Mesodermal cell (in vitro differentiated cells): ENCODE measurements at regions not wholly inside any gene's neighbourhood (a gene's known extent, or its start where the extent isn't known, plus 50 kb on each side); places are given as distances from the start of the nearest gene placed in this dataset.
"Not testable (repeated sequence)": the region's sequence is repeated elsewhere in the genome, so short reads cannot be mapped to it uniquely, and the experiment has no call there.

Source experiments
- H3K27ac ChIP-seq: 2 replicates; pipeline ENCODE4 v1.7.0; 2013; ENCODE audit warnings: mild to moderate bottlenecking, low read depth, low read length, moderate library complexity; ENCODE audit not compliant: severe bottlenecking
- H3K36me3 ChIP-seq: 2 replicates; pipeline ENCODE4 v1.7.1; 2013; ENCODE audit warnings: mild to moderate bottlenecking, low read length, moderate library complexity; ENCODE audit not compliant: control insufficient read depth, insufficient read depth
- H3K4me1 ChIP-seq: one replicate; pipeline ENCODE4 v1.7.1; 2013; ENCODE audit warnings: mild to moderate bottlenecking, low read length; ENCODE audit not compliant: insufficient read depth, control insufficient read depth, poor library complexity, severe bottlenecking
- H3K4me3 ChIP-seq: 2 replicates; pipeline ENCODE4 v1.7.0; 2013; ENCODE audit warnings: low read length, control low read depth, mild to moderate bottlenecking; ENCODE audit not compliant: insufficient read depth, poor library complexity, severe bottlenecking; ENCODE audit errors: extremely low read depth
- H3K9me3 ChIP-seq: 2 replicates; pipeline ENCODE4 v1.7.1; 2013; ENCODE audit warnings: mild to moderate bottlenecking, low read length, moderate library complexity; ENCODE audit not compliant: control insufficient read depth
- WGBS, 2 experiments: methylation state at CpG; one replicate each; pipeline ENCODE4 v1.1.5; 2013; ENCODE audit warnings: missing lambda C conversion rate in 2 of 2; ENCODE audit not compliant: insufficient coverage in 2 of 2; 5-methylcytosine and 5-hydroxymethylcytosine counted together

DNA sequence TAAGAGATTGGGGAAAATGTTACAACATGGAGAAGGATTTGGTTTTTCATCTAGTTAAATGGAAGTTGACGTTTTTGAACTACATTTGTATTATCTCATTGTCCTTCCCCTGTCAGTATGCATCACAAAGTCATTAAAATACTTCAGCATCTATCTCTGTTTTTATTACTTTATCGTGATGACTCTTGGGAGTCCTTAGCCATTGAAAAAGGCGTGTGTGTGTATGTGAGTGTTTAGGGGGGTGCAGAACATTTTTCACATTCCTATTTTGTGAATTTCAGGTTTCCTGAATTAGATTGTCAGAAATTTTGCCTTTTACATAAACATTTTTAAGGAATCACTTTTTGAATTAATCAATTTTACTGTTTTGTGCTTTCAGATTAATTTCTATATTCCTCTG lies 360.6 kb upstream of the SGO1 start:
- Histone ChIP-seq H3K4me1 (no peaks in the 10 kb centered on the region), H3K9me3 (peaks cover 3% of the 10 kb centered on the region), H3K36me3 (no peaks in the 10 kb centered on the region), H3K4me3 (no peak overlapping the region), H3K27ac (no peak overlapping the region)
- WGBS, 2 experiments: no CpG with 5 or more reads among the region's 3 CpGs

DNA sequence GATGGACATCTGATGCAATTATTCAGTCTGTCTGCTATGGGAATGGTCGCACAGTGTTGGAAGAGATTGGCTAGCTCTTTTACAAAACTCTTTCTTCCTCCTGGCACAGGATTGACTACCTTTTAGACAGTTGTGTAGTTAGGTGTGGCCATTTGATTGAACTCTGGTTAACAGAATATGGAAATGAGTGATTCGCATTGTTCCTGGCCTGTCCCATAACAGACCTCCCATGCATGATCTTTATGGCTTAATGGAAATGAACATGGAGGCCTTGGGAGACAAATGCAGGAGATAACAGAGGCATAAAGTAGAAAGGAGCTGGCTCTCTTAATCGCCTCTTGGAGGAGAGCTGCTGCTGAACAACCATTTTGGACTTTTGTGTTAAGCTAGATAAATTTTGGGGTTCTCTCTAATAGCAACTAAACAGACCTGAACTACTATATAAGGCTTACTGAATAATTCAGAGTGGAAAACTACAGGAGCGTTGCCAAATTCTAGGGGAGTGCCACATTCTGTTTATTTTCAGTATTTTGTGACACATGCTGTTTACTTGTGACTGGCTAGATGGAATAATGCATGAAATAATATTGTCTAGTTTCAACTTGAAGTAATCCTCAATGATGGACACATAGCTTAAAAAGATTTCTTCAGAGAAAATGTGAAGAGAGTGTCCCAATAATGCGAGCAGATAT lies 357.7 kb upstream of the SGO1 start:
- no peaks in the 10 kb centered on the region for H3K4me1 ChIP-seq
- no peaks in the 10 kb centered on the region for H3K9me3 ChIP-seq
- 90 to 100% methylated on average over 1 to 3 of the region's 5 CpGs for WGBS, 2 experiments
- H3K36me3 ChIP-seq: no peaks in the 10 kb centered on the region
- H3K27ac ChIP-seq: no peak overlapping the region
- no peak overlapping the region for H3K4me3 ChIP-seq

DNA sequence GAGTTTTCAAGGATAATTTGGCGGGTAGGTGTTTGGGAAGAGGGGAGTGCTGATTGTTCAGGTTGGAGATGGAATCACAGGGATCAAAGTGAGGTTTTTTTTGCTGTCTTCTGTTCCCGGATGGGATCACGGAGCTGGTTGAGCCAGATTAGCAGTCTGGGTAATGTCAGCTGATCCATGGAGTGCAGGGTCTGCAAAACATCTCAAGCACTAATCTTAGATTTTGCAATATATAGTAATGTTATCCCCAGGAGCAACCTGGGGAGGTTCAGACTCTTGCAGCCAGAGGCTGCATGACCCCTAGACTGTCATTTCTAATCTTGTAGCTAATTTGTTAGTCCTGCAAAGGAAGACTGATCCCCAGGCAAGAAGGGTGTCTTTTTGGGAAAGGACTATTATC lies 354.1 kb upstream of the SGO1 start:
- Histone ChIP-seq H3K9me3 (no peaks in the 10 kb centered on the region), H3K4me3 (no peak overlapping the region), H3K4me1 (no peaks in the 10 kb centered on the region), H3K27ac (no peak overlapping the region), H3K36me3 (no peaks in the 10 kb centered on the region)
- 67 to 94% methylated on average over 1 to 3 of the region's 3 CpGs for WGBS, 2 experiments

DNA sequence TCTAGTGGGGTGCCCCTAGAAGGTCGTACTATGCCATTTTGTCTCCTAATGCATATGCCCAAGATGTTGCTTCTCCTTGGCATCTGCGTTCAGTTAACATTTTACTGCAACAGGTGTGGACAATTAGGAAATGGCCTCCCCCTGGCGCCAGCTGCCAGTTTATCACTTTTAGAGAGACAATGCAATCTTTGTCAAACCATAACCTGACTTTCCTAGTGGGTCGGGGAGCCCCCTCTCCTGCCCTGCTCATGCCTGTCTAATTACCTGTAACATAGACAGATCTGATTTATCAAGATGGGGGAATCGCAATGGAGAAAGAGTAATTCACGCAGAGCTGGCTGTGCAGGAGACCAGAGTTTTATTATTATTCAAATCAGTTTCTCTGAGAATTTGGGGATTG lies 353.7 kb upstream of the SGO1 start:
- Histone ChIP-seq H3K9me3 (no peaks in the 10 kb centered on the region), H3K36me3 (no peaks in the 10 kb centered on the region), H3K4me1 (no peaks in the 10 kb centered on the region), H3K4me3 (no peak overlapping the region), H3K27ac (no peak overlapping the region)
- WGBS, 2 experiments: 72 to 79% methylated on average over 3 to 5 of the region's 6 CpGs

DNA sequence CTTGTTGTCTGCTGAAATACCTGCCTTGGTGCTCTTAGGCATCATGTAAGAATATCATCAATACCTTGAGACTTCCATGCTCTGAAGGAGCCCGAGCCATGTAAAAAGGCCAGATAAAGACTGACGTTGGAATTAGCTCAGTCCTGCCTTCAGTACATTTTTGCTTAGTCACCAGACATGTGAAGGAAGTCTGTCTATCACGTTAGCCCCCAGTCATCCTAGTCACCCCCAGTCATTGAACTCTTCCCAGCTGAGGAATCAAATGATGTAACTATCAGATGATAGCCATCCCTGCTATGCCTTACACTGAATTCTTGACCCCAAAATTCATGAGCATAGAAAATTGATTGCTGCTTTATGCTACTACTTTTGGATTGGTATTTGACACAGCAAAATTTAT lies 351.2 kb upstream of the SGO1 start:
- no peak overlapping the region for H3K27ac ChIP-seq
- no peaks in the 10 kb centered on the region for H3K9me3 ChIP-seq
- no peaks in the 10 kb centered on the region for H3K36me3 ChIP-seq
- no peak overlapping the region for H3K4me3 ChIP-seq
- no peaks in the 10 kb centered on the region for H3K4me1 ChIP-seq
- 79 to 86% methylated on average over 3 of the region's 3 CpGs for WGBS, 2 experiments

DNA sequence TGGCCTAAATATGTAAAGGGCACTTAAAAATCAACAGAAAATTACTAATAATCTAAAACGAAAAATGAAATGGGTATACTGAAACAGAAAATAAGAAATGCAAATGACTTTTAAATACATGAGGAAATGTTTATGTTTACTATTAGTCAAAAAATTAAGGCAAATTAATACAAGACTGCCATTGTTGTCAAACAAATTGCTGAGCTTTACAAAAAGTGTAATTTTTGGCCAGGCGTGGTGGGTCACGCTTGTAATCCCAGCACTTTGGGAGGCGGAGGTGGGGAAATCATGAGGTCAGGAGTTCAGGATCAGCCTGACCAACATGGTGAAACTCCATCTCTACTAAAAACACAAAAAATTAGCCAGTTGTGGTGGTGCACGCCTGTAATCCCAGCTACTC lies 343.9 kb upstream of the SGO1 start:
- Histone ChIP-seq H3K36me3 (no peaks in the 10 kb centered on the region), H3K9me3 (no peaks in the 10 kb centered on the region), H3K4me3 (no peak overlapping the region), H3K27ac (no peak overlapping the region), H3K4me1 (no peaks in the 10 kb centered on the region)
- 100% methylated on average over 2 to 4 of the region's 5 CpGs for WGBS, 2 experiments

DNA sequence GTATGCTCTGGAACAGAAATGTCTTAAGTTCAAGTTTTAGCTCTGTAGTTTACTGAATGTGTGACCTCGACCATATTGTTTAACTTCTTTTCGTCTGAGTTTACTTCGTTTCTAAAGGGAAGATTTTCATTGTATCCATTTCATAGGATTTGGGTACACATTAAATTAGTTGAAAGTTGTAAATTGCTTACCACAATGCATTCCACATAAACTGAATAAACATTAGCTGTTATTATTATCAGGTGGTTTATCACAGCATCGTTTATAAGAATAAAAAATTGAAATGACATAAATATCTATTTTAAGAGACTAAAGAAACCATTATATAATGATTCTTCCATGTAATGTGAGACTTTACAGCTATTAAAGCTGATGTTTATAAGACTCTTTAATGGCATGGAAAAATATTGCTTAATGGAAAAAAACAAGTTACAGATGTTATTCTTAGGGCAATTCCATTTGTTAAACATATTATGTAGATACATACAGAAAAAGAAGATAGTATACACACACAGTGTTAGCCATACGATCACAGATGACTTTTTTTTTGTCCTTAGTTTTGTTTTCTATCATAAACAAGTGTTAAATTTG lies 342.3 kb upstream of the SGO1 start:
- H3K4me1 ChIP-seq: no peaks in the 10 kb centered on the region
- WGBS, 2 experiments: no CpG with 5 or more reads among the region's 5 CpGs
- H3K36me3 ChIP-seq: no peaks in the 10 kb centered on the region
- no peak overlapping the region for H3K4me3 ChIP-seq
- no peaks in the 10 kb centered on the region for H3K9me3 ChIP-seq
- no peak overlapping the region for H3K27ac ChIP-seq

DNA sequence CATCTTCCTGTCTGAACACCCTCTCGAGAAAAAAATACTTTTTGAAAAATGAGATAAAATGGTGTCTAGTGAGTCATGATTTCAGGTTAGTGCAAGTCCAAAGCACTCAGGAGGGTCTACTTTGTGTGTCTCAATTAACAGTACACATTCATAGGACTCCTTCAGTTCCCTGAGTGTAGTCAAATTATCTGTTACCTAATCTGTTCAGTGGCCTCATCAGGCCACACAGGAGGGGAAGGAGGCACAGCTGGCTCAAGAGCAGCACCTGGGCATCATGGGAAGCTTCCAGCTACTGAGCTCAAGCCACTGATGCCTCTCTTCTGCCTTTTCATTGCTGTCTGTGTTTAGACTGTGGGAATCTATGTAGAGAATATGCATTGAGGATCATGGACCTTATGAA lies 341.4 kb upstream of the SGO1 start:
- Histone ChIP-seq H3K4me1 (no peaks in the 10 kb centered on the region), H3K4me3 (no peak overlapping the region), H3K27ac (no peak overlapping the region), H3K9me3 (no peaks in the 10 kb centered on the region), H3K36me3 (no peaks in the 10 kb centered on the region)
- WGBS, 2 experiments: 83 to 100% methylated on average over 1 of the region's 1 CpG

DNA sequence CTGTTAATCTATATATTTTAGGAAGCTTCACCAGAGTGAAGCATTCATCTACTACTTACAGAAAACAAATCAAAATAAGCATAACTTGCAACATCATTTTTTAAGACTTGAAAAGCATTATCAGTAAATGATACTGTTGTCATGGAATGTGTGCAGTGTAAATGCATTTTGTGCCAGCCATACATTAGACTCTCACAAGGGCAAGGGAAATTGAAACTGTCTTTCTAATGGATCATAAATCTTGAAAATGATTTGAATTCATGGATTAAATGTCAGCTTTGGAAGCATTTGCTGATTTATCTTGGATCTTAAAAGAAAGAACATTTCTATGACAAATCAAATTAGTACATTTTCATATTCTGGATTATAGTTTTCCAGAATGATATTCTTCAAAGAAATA lies 338.3 kb upstream of the SGO1 start:
- H3K36me3 ChIP-seq: no peaks in the 10 kb centered on the region
- no peak overlapping the region for H3K27ac ChIP-seq
- no peaks in the 10 kb centered on the region for H3K9me3 ChIP-seq
- H3K4me1 ChIP-seq: no peaks in the 10 kb centered on the region
- no peak overlapping the region for H3K4me3 ChIP-seq

DNA sequence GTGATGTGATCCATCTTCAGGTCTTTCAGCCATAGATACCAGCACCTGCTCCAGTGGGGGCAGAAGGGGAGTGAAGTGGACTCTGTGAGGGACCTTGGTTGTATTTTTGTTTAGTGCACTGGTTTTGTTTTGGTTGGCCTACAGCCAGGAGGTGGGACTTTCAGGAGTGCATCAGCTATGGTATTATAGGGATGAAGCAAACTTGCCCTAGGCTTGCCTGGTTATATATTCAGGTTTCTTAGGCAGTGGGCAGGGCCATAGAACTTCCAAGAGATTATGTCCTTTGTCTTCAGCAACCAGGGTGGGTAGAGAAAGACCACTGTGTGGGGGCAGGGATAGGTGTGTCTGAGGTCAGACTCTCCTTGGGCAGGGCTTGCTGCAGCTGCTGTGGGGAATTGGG lies 337.3 kb upstream of the SGO1 start:
- Histone ChIP-seq H3K27ac (no peak overlapping the region), H3K4me3 (no peak overlapping the region), H3K36me3 (no peaks in the 10 kb centered on the region), H3K9me3 (no peaks in the 10 kb centered on the region), H3K4me1 (no peaks in the 10 kb centered on the region)

DNA sequence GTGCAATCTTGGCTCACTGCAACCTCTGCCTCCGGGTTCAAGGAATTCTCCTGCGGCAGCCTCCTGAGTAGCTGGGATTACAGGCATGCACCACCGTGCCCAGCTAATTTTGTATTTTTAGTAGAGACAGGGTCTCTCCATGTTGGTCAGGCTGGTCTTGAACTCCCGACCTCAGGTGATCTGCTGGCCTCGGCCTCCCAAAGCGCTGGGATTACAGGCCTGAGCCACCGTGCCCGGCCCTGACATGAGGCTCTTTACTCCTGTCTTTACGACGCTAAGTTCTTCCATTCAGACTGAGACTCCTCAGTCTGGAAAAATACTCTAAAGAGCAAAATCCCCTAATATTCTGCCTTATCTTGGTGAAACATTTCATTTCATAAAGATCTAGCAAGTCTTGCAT lies 331.3 kb upstream of the SGO1 start:
- H3K36me3 ChIP-seq, H3K9me3 ChIP-seq, H3K4me1 ChIP-seq, H3K4me3 ChIP-seq, H3K27ac ChIP-seq: not testable (repeated sequence)
- 87 to 91% methylated on average over 10 of the region's 10 CpGs for WGBS, 2 experiments
